Gastroesophageal sphincter (tissue), 4 donors: ENCODE measurements at regions not wholly inside any gene's neighbourhood (a gene's known extent, or its start where the extent isn't known, plus 50 kb on each side); places are given as distances from the start of the nearest gene placed in this dataset.

Source experiments
- ATAC-seq: fragments of 150-250 bp; one replicate; pipeline ENCODE4 v1.9.1; 2016; ENCODE audit warnings: mild to moderate bottlenecking, moderate library complexity
- H3K27ac ChIP-seq, 4 donors: fragments of 200-600 bp; sonication (generic) in 3 of 4; 1 replicate in 3 of 4; 2 replicates in 1 of 4; pipeline ENCODE4 v1.5.1; 2016 to 2019
- H3K27me3 ChIP-seq: fragments of 200-600 bp; sonication (generic); one replicate; pipeline ENCODE4 v1.5.1; 2019
- H3K36me3 ChIP-seq, 2 donors: fragments of 200-600 bp; sonication (generic); one replicate each; pipeline ENCODE4 v1.5.1; 2019; ENCODE audit warnings: control low read depth in 1 of 2
- H3K4me1 ChIP-seq, 3 donors: fragments of 200-600 bp; sonication (generic); 1 replicate in 2 of 3; 2 replicates in 1 of 3; pipeline ENCODE4 v1.5.1; 2016 to 2019; ENCODE audit warnings: control low read depth in 2 of 3
- H3K4me3 ChIP-seq, 2 donors: fragments of 200-600 bp; sonication (generic); one replicate each; pipeline ENCODE4 v1.5.1; 2019; ENCODE audit warnings: mild to moderate bottlenecking in 1 of 2, moderate library complexity in 1 of 2
- H3K9me3 ChIP-seq, 3 donors: fragments of 200-600 bp; sonication (generic); one replicate each; pipeline ENCODE4 v1.5.1; 2017 to 2019; ENCODE audit warnings: control low read depth in 2 of 3
- CTCF ChIP-seq, 4 experiments: fragments of 200-600 bp in 2 of 4; fragments of 450-650 bp in 2 of 4; sonication (generic) in 1 of 4; IDR thresholded peaks; one replicate each; pipeline ENCODE4 v1.5.1; 2017 to 2019; ENCODE audit warnings: antibody characterized with exemption in 4 of 4, mild to moderate bottlenecking in 2 of 4, moderate library complexity in 2 of 4
- EP300 ChIP-seq: sonication (generic); formaldehyde crosslinking; IDR thresholded peaks from one replicate; pipeline ENCODE4 v1.6.1; 2017; ENCODE audit warnings: antibody characterized with exemption, mild to moderate bottlenecking
- POLR2A ChIP-seq, 2 donors: fragments of 450-650 bp; IDR thresholded peaks; one replicate each; pipeline ENCODE4 v1.6.1; 2017; ENCODE audit warnings: antibody characterized with exemption in 2 of 2, mild to moderate bottlenecking in 2 of 2, moderate library complexity in 1 of 2
- POLR2AphosphoS5 ChIP-seq: sonication (generic); formaldehyde crosslinking; IDR thresholded peaks from one replicate; pipeline ENCODE4 v1.6.1; 2017; ENCODE audit warnings: antibody characterized with exemption
- WGBS, 2 donors: methylation state at CpG; one replicate each; pipeline ENCODE4 v1.1.5; 2018; ENCODE audit warnings: low coverage in 1 of 2; 5-methylcytosine and 5-hydroxymethylcytosine counted together

GRCh38 chr5:30098940-30099339, 1094.5 kb upstream of the CDH6 start:
- no peaks in the 10 kb centered on the region for H3K4me1 ChIP-seq
- no peak for ATAC-seq
- TF ChIP-seq EP300 = no peak
- TF ChIP-seq CTCF (IDR thresholded peaks at IDR 0.05) = no peak
- TF ChIP-seq POLR2AphosphoS5 = no peak
- no peak for TF ChIP-seq POLR2A (IDR thresholded peaks at IDR 0.05)
- no peaks in the 10 kb centered on the region for H3K36me3 ChIP-seq
- 65 to 85% methylated on average over 2 to 3 of the region's 3 CpGs for WGBS, 2 donors
- no peaks in the 10 kb centered on the region for H3K27me3 ChIP-seq
- H3K9me3 ChIP-seq = no peaks in the 10 kb centered on the region
- no peak overlapping the region for H3K4me3 ChIP-seq
- H3K27ac ChIP-seq = no peak overlapping the region

GRCh38 chr5:30092548-30092947, 1100.9 kb upstream of the CDH6 start:
- H3K36me3 ChIP-seq = no peaks in the 10 kb centered on the region
- H3K27me3 ChIP-seq = no peaks in the 10 kb centered on the region
- H3K4me1 ChIP-seq = no peaks in the 10 kb centered on the region
- TF ChIP-seq POLR2AphosphoS5 (no peak), EP300 (no peak), POLR2A (IDR thresholded peaks at IDR 0.05) (no peak), CTCF (IDR thresholded peaks at IDR 0.05) (no peak)
- H3K4me3 ChIP-seq = no peak overlapping the region
- no peaks in the 10 kb centered on the region for H3K9me3 ChIP-seq
- H3K27ac ChIP-seq = no peak overlapping the region
- WGBS, 2 donors = 50 to 67% methylated on average over 1 of the region's 1 CpG
- ATAC-seq = no peak

GRCh38 chr5:30069441-30070263, 1123.8 kb upstream of the CDH6 start:
- ATAC-seq = no peak
- Histone ChIP-seq H3K27ac (no peak overlapping the region), H3K4me3 (no peak overlapping the region), H3K36me3 (no peaks in the 10 kb centered on the region), H3K4me1 (no peaks in the 10 kb centered on the region), H3K9me3 (no peaks in the 10 kb centered on the region), H3K27me3 (no peaks in the 10 kb centered on the region)
- 83 to 100% methylated on average over 1 to 2 of the region's 18 CpGs for WGBS, 2 donors
- TF ChIP-seq CTCF (IDR thresholded peaks at IDR 0.05) (no peak), POLR2AphosphoS5 (no peak)

GRCh38 chr5:30063503-30063902, 1130.0 kb upstream of the CDH6 start:
- Histone ChIP-seq H3K36me3 (no peaks in the 10 kb centered on the region), H3K27ac (no peak overlapping the region), H3K9me3 (no peaks in the 10 kb centered on the region), H3K4me1 (no peaks in the 10 kb centered on the region), H3K4me3 (no peak overlapping the region), H3K27me3 (no peaks in the 10 kb centered on the region)
- ATAC-seq = no peak
- no peak for TF ChIP-seq EP300
- no peak for TF ChIP-seq POLR2A (IDR thresholded peaks at IDR 0.05)
- no peak for TF ChIP-seq CTCF (IDR thresholded peaks at IDR 0.05)

GRCh38 chr5:30051976-30052375, 1141.5 kb upstream of the CDH6 start:
- no peak for TF ChIP-seq POLR2AphosphoS5
- no peak for TF ChIP-seq POLR2A (IDR thresholded peaks at IDR 0.05)
- TF ChIP-seq EP300 = no peak
- TF ChIP-seq CTCF (IDR thresholded peaks at IDR 0.05) = no peak
- H3K36me3 ChIP-seq = no peaks in the 10 kb centered on the region
- 55 to 59% methylated on average over 2 of the region's 2 CpGs for WGBS, 2 donors
- H3K27ac ChIP-seq = no peak overlapping the region
- H3K27me3 ChIP-seq = no peaks in the 10 kb centered on the region
- H3K4me3 ChIP-seq = no peak overlapping the region
- no peak for ATAC-seq
- no peaks in the 10 kb centered on the region for H3K4me1 ChIP-seq
- no peaks in the 10 kb centered on the region for H3K9me3 ChIP-seq
